Fibroblast of mammary gland (primary cell): ENCODE measurements at regions not wholly inside any gene's neighbourhood (a gene's known extent, or its start where the extent isn't known, plus 50 kb on each side); places are given as distances from the start of the nearest gene placed in this dataset.

ENCODE experiments used
- DNase-seq: peaks from one replicate; pipeline ENCODE4 v3.0.0-alpha.2; 2010; ENCODE audit warnings: low read depth
- H3K4me3 ChIP-seq: 2 replicates; pipeline ENCODE4 v1.5.1; 2011; ENCODE audit warnings: low read depth, mild to moderate bottlenecking, low read length, moderate library complexity; ENCODE audit not compliant: control insufficient read depth
- CTCF ChIP-seq: conservative IDR thresholded peaks from 2 replicates; pipeline ENCODE4 v1.5.1; 2011; ENCODE audit warnings: low read depth, low read length, inconsistent platforms; ENCODE audit not compliant: control insufficient read depth, insufficient read depth

- H3K4me3 ChIP-seq, result no peak overlapping the region
- DNase-seq, result no peak
- no peak for TF ChIP-seq CTCF
These were observed 174.2 kb upstream of the PABPC4L start for GRCh38 chr4:134375775-134376174.

GRCh38 chr4:134365852-134366251 lies 164.3 kb upstream of the PABPC4L start:
- TF ChIP-seq CTCF, result no peak
- no peak for DNase-seq
- no peak overlapping the region for H3K4me3 ChIP-seq

- no peak for TF ChIP-seq CTCF
- no peak for DNase-seq
These were observed 163.3 kb upstream of the PABPC4L start for GRCh38 chr4:134364928-134365327.

GRCh38 chr4:134345244-134345643 lies 143.7 kb upstream of the PABPC4L start:
- DNase-seq, result no peak
- no peak for TF ChIP-seq CTCF
- H3K4me3 ChIP-seq, result no peak overlapping the region

More at GRCh38 chr4:134364928-134365327, 163.3 kb upstream of the PABPC4L start:
- no peak overlapping the region for H3K4me3 ChIP-seq

- no peak for DNase-seq
- no peak overlapping the region for H3K4me3 ChIP-seq
- TF ChIP-seq CTCF, result no peak
These were observed 142.1 kb upstream of the PABPC4L start for GRCh38 chr4:134343656-134344055.

GRCh38 chr4:134343081-134343480 lies 141.5 kb upstream of the PABPC4L start:
- no peak for TF ChIP-seq CTCF
- DNase-seq, result no peak
- H3K4me3 ChIP-seq, result no peak overlapping the region

- no peak for DNase-seq
- H3K4me3 ChIP-seq, result no peak overlapping the region
These were observed 136.0 kb upstream of the PABPC4L start for GRCh38 chr4:134337574-134337973.

More at GRCh38 chr4:134337574-134337973, 136.0 kb upstream of the PABPC4L start:
- TF ChIP-seq CTCF, result no peak
